K562 (cell line): ENCODE measurements at regions not wholly inside any gene's neighbourhood (a gene's known extent, or its start where the extent isn't known, plus 50 kb on each side); places are given as distances from the start of the nearest gene placed in this dataset.

ENCODE experiments used
- BACH1 ChIP-seq: fragments of 200-800 bp; sonication (Bioruptor generic); IDR thresholded peaks from 2 replicates; pipeline ENCODE4 v1.6.1; 2016; ENCODE audit warnings: missing genetic modification characterization, missing compliant biosample characterization
- MLX ChIP-seq, 2 experiments: fragments of 450-650 bp in 1 of 2; sonication (generic) in 1 of 2; formaldehyde crosslinking; conservative IDR thresholded peaks; 2 replicates each; pipeline versions ENCODE4 v1.4.0 to v1.8.1; 2020 to 2022; ENCODE audit warnings: mild to moderate bottlenecking in 1 of 2, missing genetic modification reagents in 1 of 2
- POLR2AphosphoS5 ChIP-seq: IDR thresholded peaks from 2 replicates; pipeline ENCODE4 v1.6.1; 2011; ENCODE audit warnings: mild to moderate bottlenecking, low read depth, low read length, moderate library complexity; ENCODE audit not compliant: control insufficient read depth, insufficient read depth
- U2AF2 ChIP-seq: fragments of 200-400 bp; formaldehyde crosslinking; optimal IDR thresholded peaks from 2 replicates; pipeline ENCODE3; 2017; ENCODE audit warnings: low read depth, mild to moderate bottlenecking, low read length
- ZFP36 ChIP-seq: fragments of 150-350 bp; IDR thresholded peaks from 2 replicates; pipeline ENCODE4 v1.6.1; 2018; ENCODE audit warnings: low read length, low read depth; ENCODE audit not compliant: partially characterized antibody
- ZNF24 ChIP-seq: fragments of 450-650 bp; IDR thresholded peaks from 2 replicates; pipeline ENCODE4 v1.6.1; 2016

GRCh38 chr12:47491516-47492305, 214.1 kb downstream of the RPAP3 start:
- TF ChIP-seq U2AF2, result no peak
- no peak for TF ChIP-seq BACH1
- no peak for TF ChIP-seq ZNF24
- TF ChIP-seq ZFP36, result no peak
- TF ChIP-seq MLX (CRISPR knock-in tag; conservative IDR thresholded peaks at IDR 0.05), result no peak
- no peak for TF ChIP-seq POLR2AphosphoS5
